ENCODE measurements at regions not wholly inside any gene's neighbourhood (a gene's known extent, or its start where the extent isn't known, plus 50 kb on each side); places are given as distances from the start of the nearest gene placed in this dataset.
"Not testable (repeated sequence)": the region's sequence is repeated elsewhere in the genome, so short reads cannot be mapped to it uniquely, and the experiment has no call there.

DNA sequence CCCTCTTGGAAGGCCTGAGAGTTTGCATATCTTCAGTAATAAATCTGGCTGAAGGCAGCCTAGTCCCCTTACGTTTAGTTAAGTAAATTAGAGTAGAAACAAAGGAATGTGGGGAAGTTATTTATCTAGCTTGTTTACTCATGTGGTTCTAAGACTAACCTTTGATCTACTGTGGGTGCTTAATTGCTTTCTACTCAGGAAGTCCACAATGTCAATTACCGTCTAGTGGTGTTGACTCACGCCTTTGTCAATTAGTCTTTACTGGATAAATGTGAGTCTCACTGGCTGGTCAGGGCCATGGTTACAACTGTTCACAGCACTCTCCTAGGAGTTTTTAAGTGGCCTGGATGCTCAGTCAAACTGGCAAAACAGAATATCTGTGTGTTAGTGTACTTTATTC is 2338.4 kb downstream of the TP53TG3F start:
- Histone ChIP-seq H3K27me3 (ENCODE audit: control insufficient read depth, insufficient read depth, low read length) (no peaks in the 10 kb centered on the region), H3K36me3 (ENCODE audit: control insufficient read depth, insufficient read depth, low read length) (no peaks in the 10 kb centered on the region), H3K4me1 (ENCODE audit: control insufficient read depth, insufficient read depth, low read length) (no peaks in the 10 kb centered on the region), H3K9me3 (ENCODE audit: control insufficient read depth, insufficient read depth, low read depth, low read length) (no peaks in the 10 kb centered on the region), H3K4me3 (ENCODE audit: low read depth in 2 of 2, low read length in 2 of 2) (no peak overlapping the region), H3K27ac (ENCODE audit: low read length) (no peak overlapping the region)
- intact Hi-C loops (cut with micrococcal nuclease; ENCODE audit: unreplicated experiment) = no loop called here
- POLR2A ChIA-PET = no interaction called here
- no peak for TF ChIP-seq TCF7L2 (IDR thresholded peaks at IDR 0.05; ENCODE audit: low read depth, low read length)
- TF ChIP-seq POLR2AphosphoS5 (IDR thresholded peaks at IDR 0.05; ENCODE audit: low read depth, low read length) = no peak
- TF ChIP-seq SIN3A (IDR thresholded peaks at IDR 0.05; ENCODE audit: borderline replicate concordance, insufficient read depth, low read depth, low read length) = no peak
- TF ChIP-seq, protein P1, sequence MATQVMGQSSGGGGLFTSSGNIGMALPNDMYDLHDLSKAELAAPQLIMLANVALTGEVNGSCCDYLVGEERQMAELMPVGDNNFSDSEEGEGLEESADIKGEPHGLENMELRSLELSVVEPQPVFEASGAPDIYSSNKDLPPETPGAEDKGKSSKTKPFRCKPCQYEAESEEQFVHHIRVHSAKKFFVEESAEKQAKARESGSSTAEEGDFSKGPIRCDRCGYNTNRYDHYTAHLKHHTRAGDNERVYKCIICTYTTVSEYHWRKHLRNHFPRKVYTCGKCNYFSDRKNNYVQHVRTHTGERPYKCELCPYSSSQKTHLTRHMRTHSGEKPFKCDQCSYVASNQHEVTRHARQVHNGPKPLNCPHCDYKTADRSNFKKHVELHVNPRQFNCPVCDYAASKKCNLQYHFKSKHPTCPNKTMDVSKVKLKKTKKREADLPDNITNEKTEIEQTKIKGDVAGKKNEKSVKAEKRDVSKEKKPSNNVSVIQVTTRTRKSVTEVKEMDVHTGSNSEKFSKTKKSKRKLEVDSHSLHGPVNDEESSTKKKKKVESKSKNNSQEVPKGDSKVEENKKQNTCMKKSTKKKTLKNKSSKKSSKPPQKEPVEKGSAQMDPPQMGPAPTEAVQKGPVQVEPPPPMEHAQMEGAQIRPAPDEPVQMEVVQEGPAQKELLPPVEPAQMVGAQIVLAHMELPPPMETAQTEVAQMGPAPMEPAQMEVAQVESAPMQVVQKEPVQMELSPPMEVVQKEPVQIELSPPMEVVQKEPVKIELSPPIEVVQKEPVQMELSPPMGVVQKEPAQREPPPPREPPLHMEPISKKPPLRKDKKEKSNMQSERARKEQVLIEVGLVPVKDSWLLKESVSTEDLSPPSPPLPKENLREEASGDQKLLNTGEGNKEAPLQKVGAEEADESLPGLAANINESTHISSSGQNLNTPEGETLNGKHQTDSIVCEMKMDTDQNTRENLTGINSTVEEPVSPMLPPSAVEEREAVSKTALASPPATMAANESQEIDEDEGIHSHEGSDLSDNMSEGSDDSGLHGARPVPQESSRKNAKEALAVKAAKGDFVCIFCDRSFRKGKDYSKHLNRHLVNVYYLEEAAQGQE (IDR thresholded peaks at IDR 0.05; ENCODE audit: insufficient read depth in 1 of 2, low read depth in 2 of 2, low read length in 1 of 2) = no peak
- BruUV-seq (replicated peaks) = no TSS peak
- ATAC-seq (no peak), DNase-seq (ENCODE audit: low read depth, low spot score) (no peak)
- in situ Hi-C loops (cut with HindIII; ENCODE audit: low pct_unique_long_range_greater_than_20kb, low sequenced_read_pairs) = no loop called here
- CTCF ChIA-PET = no interaction called here

DNA sequence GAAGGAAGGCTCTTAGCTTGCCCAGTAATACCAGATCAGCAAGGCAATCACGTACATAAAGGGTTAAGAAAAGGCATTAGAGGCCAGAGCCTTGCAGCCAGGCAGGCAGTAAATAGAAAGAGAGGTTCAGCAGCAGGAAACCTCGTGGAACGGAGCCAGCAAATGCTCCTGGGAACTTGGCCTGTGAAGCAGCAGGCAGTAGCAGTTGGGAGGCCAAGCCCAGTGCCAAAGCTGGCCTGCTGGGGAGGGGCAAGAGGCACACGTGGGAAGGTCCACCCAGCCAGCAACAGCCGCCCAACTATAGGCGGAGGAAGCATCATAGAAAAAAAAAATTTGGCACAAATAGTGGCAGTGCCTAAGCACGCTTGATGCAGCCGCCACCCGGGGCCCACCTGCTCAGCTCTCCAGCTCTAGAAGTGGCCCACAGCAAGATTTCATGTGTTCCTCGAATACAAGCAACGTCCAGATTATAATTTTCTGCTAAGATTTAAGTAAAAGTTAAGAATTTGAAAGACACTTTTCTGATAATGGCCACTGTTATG is 2339.5 kb downstream of the TP53TG3F start:
- Histone ChIP-seq H3K27ac (ENCODE audit: low read length) (no peak overlapping the region), H3K36me3 (ENCODE audit: control insufficient read depth, insufficient read depth, low read length) (no peaks in the 10 kb centered on the region), H3K4me1 (ENCODE audit: control insufficient read depth, insufficient read depth, low read length) (no peaks in the 10 kb centered on the region), H3K4me3 (ENCODE audit: low read depth in 2 of 2, low read length in 2 of 2) (no peak overlapping the region), H3K27me3 (ENCODE audit: control insufficient read depth, insufficient read depth, low read length) (no peaks in the 10 kb centered on the region), H3K9me3 (ENCODE audit: control insufficient read depth, insufficient read depth, low read depth, low read length) (no peaks in the 10 kb centered on the region)
- in situ Hi-C loops (cut with HindIII; ENCODE audit: low pct_unique_long_range_greater_than_20kb, low sequenced_read_pairs) (no loop called here), intact Hi-C loops (cut with micrococcal nuclease; ENCODE audit: unreplicated experiment) (no loop called here)
- ATAC-seq (no peak), DNase-seq (ENCODE audit: low read depth, low spot score) (no peak)
- ChIA-PET POLR2A (no interaction called here), CTCF (no interaction called here)
- no peak for TF ChIP-seq SIN3A (IDR thresholded peaks at IDR 0.05; ENCODE audit: borderline replicate concordance, insufficient read depth, low read depth, low read length)
- TF ChIP-seq TCF7L2 (IDR thresholded peaks at IDR 0.05; ENCODE audit: low read depth, low read length) = no peak
- TF ChIP-seq, protein P1 (IDR thresholded peaks at IDR 0.05; ENCODE audit: insufficient read depth in 1 of 2, low read depth in 2 of 2, low read length in 1 of 2) = no peak
- TF ChIP-seq, protein P2, sequence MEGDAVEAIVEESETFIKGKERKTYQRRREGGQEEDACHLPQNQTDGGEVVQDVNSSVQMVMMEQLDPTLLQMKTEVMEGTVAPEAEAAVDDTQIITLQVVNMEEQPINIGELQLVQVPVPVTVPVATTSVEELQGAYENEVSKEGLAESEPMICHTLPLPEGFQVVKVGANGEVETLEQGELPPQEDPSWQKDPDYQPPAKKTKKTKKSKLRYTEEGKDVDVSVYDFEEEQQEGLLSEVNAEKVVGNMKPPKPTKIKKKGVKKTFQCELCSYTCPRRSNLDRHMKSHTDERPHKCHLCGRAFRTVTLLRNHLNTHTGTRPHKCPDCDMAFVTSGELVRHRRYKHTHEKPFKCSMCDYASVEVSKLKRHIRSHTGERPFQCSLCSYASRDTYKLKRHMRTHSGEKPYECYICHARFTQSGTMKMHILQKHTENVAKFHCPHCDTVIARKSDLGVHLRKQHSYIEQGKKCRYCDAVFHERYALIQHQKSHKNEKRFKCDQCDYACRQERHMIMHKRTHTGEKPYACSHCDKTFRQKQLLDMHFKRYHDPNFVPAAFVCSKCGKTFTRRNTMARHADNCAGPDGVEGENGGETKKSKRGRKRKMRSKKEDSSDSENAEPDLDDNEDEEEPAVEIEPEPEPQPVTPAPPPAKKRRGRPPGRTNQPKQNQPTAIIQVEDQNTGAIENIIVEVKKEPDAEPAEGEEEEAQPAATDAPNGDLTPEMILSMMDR (IDR thresholded peaks at IDR 0.05) = no peak
- no peak for TF ChIP-seq POLR2AphosphoS5 (IDR thresholded peaks at IDR 0.05; ENCODE audit: low read depth, low read length)
- BruUV-seq (replicated peaks) = no TSS peak

DNA sequence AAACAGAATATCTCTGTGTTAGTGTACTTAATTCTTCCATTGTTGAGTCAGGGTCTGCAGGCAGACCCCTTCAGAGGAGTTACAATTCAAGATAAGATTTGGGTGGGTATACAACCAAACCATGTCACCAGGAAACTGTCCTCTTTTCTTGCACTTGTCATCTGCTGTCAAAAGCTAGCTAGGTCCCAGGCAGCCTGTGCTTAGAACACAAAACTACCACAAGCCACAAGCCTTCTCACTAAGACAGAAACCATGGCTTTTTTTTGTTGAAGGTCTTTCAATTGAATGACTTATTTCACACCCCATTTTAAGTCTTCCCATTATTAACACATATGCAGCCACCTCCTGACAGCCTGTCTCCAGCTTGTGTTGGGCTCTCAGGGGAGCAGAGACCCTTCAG is 2345.1 kb downstream of the TP53TG3F start:
- H3K27me3 ChIP-seq (ENCODE audit: control insufficient read depth, insufficient read depth, low read length); H3K9me3 ChIP-seq (ENCODE audit: control insufficient read depth, insufficient read depth, low read depth, low read length); ATAC-seq; BruUV-seq (replicated peaks); H3K4me3 ChIP-seq (ENCODE audit: low read depth in 2 of 2, low read length in 2 of 2); H3K27ac ChIP-seq (ENCODE audit: low read length); H3K4me1 ChIP-seq (ENCODE audit: control insufficient read depth, insufficient read depth, low read length); in situ Hi-C loops (cut with HindIII; ENCODE audit: low pct_unique_long_range_greater_than_20kb, low sequenced_read_pairs); CTCF ChIA-PET; DNase-seq (ENCODE audit: low read depth, low spot score); intact Hi-C loops (cut with micrococcal nuclease; ENCODE audit: unreplicated experiment); POLR2A ChIA-PET; H3K36me3 ChIP-seq (ENCODE audit: control insufficient read depth, insufficient read depth, low read length): not testable (repeated sequence)

Data from Panc1 (cell line).